OCI-LY1 (cell line): ENCODE measurements at regions not wholly inside any gene's neighbourhood (a gene's known extent, or its start where the extent isn't known, plus 50 kb on each side); places are given as distances from the start of the nearest gene placed in this dataset.

Experiments
- EZH2 ChIP-seq: fragments of 200-600 bp; sonication (generic), shearing (Covaris generic); IDR thresholded peaks from 2 replicates; pipeline ENCODE4 v1.8.0; 2017; ENCODE audit warnings: borderline replicate concordance, mixed run types, mild to moderate bottlenecking, antibody characterized with exemption, low read length, moderate library complexity, mixed read lengths
- TF ChIP-seq, protein P1 (sequence below): fragments of 200-600 bp; sonication (generic), shearing (Covaris generic); IDR thresholded peaks from 2 replicates; pipeline ENCODE4 v1.5.1; 2017; ENCODE audit warnings: mild to moderate bottlenecking, antibody characterized with exemption, low read length, moderate library complexity, mixed read lengths

DNA sequence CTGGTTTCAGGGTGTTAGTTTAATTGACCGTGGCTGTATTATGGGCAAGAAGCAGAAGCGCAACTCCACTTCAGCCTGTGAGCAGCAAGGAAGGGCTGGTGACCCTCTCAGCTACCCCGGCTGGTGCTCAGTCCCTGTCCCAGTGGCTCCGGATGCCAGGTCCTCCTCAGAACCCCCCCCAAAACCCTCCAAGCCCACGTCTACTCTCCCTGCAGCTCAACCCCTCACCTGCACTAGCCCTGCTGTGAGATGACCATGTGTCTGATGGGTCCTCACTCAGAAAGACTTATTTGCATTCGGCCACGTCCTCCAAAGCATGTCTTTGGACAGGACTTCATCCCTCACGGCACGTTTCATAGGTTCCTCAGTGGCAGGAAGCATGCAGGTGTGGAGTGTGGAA, 119.7 kb upstream of the ALKAL2 start:
- TF ChIP-seq, protein P1, sequence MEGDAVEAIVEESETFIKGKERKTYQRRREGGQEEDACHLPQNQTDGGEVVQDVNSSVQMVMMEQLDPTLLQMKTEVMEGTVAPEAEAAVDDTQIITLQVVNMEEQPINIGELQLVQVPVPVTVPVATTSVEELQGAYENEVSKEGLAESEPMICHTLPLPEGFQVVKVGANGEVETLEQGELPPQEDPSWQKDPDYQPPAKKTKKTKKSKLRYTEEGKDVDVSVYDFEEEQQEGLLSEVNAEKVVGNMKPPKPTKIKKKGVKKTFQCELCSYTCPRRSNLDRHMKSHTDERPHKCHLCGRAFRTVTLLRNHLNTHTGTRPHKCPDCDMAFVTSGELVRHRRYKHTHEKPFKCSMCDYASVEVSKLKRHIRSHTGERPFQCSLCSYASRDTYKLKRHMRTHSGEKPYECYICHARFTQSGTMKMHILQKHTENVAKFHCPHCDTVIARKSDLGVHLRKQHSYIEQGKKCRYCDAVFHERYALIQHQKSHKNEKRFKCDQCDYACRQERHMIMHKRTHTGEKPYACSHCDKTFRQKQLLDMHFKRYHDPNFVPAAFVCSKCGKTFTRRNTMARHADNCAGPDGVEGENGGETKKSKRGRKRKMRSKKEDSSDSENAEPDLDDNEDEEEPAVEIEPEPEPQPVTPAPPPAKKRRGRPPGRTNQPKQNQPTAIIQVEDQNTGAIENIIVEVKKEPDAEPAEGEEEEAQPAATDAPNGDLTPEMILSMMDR: no peak
- no peak for TF ChIP-seq EZH2
